BE2C (cell line): ENCODE measurements at regions not wholly inside any gene's neighbourhood (a gene's known extent, or its start where the extent isn't known, plus 50 kb on each side); places are given as distances from the start of the nearest gene placed in this dataset.

Experiments
- DNase-seq: peaks from one replicate; pipeline ENCODE4 v3.0.0-alpha.2; 2020
- H3K27me3 ChIP-seq: fragments of 250-450 bp; sonication (Bioruptor Pico); 2 replicates; pipeline ENCODE4 v1.5.1; 2020; ENCODE audit warnings: mild to moderate bottlenecking
- H3K36me3 ChIP-seq: fragments of 250-450 bp; sonication (Bioruptor Pico); 2 replicates; pipeline ENCODE4 v1.5.1; 2020; ENCODE audit warnings: mild to moderate bottlenecking
- H3K4me1 ChIP-seq: fragments of 250-450 bp; sonication (Bioruptor Pico); 2 replicates; pipeline ENCODE4 v1.5.1; 2020
- H3K4me3 ChIP-seq: 2 replicates; pipeline ENCODE4 v1.5.1; 2011; ENCODE audit warnings: low read depth, low read length
- H3K9me3 ChIP-seq: fragments of 250-450 bp; sonication (Bioruptor Pico); 2 replicates; pipeline ENCODE4 v1.5.1; 2020
- TF ChIP-seq, protein P1 (sequence below): IDR thresholded peaks from 2 replicates; pipeline ENCODE4 v1.5.1; 2012; ENCODE audit warnings: mild to moderate bottlenecking, low read depth, low read length

DNA sequence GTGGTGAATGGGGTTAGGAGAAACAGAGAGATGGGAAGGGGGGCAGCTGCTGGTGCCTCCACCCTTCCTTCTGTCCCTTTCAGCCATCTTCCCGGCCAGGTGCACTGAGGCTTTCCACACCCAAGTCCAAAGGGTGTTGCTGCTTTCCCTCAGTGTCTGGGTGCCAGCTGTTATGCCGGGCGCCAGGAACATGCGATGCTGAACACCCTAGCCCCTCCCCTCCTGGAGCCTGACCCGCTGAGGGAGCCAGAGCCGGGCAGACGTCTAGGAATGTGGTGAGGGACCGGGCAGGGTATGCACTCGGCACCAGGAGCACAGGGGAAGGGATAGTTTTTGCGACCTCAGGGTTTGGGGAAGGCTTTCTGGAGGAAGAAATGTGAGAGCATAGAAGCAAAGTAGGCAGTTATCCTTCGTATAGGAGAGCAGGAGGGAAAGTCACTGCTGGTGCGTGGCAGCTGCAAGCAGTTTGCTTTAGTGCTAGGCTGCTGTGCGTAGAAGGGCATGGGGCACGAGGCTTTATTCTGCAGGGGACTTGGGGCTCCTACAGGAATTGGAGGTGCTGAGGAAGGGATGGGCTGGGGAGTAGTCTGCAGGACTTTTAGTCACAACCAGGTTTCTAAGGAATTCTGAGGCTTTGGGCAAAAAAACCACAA is 147.7 kb downstream of the TSN start:
- TF ChIP-seq, protein P1, sequence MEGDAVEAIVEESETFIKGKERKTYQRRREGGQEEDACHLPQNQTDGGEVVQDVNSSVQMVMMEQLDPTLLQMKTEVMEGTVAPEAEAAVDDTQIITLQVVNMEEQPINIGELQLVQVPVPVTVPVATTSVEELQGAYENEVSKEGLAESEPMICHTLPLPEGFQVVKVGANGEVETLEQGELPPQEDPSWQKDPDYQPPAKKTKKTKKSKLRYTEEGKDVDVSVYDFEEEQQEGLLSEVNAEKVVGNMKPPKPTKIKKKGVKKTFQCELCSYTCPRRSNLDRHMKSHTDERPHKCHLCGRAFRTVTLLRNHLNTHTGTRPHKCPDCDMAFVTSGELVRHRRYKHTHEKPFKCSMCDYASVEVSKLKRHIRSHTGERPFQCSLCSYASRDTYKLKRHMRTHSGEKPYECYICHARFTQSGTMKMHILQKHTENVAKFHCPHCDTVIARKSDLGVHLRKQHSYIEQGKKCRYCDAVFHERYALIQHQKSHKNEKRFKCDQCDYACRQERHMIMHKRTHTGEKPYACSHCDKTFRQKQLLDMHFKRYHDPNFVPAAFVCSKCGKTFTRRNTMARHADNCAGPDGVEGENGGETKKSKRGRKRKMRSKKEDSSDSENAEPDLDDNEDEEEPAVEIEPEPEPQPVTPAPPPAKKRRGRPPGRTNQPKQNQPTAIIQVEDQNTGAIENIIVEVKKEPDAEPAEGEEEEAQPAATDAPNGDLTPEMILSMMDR = no peak
- H3K36me3 ChIP-seq = no peaks in the 10 kb centered on the region
- no peaks in the 10 kb centered on the region for H3K27me3 ChIP-seq
- H3K4me3 ChIP-seq = no peak overlapping the region
- H3K9me3 ChIP-seq = no peaks in the 10 kb centered on the region
- no peaks in the 10 kb centered on the region for H3K4me1 ChIP-seq
- DNase-seq = no peak

DNA sequence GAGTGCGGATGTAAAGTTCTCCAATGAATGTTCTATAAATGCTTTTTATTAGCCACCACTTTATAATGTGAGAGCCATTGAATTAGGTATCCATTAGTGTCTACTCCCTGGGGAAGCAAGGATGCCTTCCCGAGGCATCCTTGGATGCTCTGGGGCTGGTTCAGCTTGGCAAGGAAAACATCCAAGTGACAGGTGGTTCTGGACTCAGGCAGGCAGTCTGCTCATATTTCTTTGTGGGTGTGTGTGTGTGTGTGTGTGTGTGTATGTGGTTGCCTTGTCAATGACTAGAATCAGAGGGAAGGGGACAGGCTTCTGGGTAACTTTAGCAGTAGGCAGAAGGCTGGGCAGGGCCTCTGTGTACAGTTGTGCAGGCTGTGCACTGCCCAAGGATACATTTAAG is 149.2 kb downstream of the TSN start:
- H3K9me3 ChIP-seq = no peaks in the 10 kb centered on the region
- no peaks in the 10 kb centered on the region for H3K27me3 ChIP-seq
- DNase-seq = no peak
- no peak overlapping the region for H3K4me3 ChIP-seq
- H3K4me1 ChIP-seq = no peaks in the 10 kb centered on the region
- no peaks in the 10 kb centered on the region for H3K36me3 ChIP-seq
- TF ChIP-seq, protein P1 = no peak

DNA sequence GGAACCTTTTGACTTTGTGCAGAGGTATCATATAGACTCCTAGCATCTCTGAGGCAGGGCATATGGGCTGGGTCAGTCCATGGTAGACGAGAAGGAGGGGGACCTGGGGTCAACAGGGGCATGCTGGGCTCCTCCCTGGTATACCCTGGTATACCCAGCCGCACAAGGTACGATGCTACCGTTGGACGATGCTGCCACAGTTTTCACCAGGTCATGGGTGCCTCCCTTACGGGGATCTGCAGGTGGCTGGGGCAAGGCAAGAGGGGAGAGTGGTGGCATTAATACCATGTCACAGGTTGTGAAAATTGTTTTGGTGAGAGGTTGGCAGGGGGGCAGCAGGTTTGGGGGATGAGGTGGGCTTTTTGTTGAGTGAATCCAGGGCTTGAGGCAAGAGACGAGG is 149.8 kb downstream of the TSN start:
- H3K9me3 ChIP-seq = no peaks in the 10 kb centered on the region
- no peaks in the 10 kb centered on the region for H3K27me3 ChIP-seq
- DNase-seq = no peak
- TF ChIP-seq, protein P1 = no peak
- no peaks in the 10 kb centered on the region for H3K36me3 ChIP-seq
- no peaks in the 10 kb centered on the region for H3K4me1 ChIP-seq
- no peak overlapping the region for H3K4me3 ChIP-seq

DNA sequence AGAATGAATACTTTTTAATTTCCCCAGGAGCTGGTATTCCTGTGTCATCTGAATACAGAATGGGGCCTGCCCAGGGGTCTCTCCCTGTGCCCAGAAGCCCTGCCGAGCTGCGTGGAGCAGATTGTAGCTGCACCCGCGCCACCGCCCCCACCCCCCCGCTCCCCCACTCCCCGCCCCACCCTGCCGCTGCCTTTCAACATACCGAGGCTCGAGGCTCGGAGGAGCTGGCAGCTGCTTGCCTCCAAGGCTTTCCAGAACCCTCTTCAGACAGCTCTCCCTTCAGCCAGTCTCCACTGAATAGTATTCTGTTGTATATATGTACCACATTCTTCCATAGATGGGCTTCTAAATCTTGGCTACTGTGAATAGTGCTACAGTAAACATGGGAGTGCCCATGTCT is 150.7 kb downstream of the TSN start:
- H3K27me3 ChIP-seq = no peaks in the 10 kb centered on the region
- TF ChIP-seq, protein P1 = no peak

DNA sequence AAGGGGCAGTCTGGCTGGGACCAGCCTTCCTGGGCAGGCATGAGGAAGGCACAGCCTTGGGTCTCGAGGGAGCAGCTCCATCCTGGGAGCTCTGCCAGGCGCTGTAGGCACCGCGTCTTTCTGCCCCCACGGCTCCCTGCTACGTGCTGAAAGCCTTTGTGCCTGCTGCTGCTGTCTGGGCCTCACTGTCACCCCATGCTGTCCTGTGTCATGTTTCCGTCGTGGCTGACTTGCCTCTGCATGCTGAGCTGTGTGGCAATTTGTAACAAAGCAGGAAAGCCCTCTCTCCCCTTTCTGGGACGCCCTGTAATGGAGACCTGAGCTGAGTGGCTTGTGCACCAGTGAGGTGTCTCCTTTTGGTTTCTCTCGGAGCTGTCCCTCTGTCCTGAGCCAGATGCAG is 152.5 kb downstream of the TSN start:
- TF ChIP-seq, protein P1 = no peak
- no peak overlapping the region for H3K4me3 ChIP-seq
- H3K36me3 ChIP-seq = no peaks in the 10 kb centered on the region
- H3K9me3 ChIP-seq = no peaks in the 10 kb centered on the region
- no peaks in the 10 kb centered on the region for H3K4me1 ChIP-seq
- peak; percentile 28 for DNase-seq
- no peaks in the 10 kb centered on the region for H3K27me3 ChIP-seq

More for the DNA sequence above, 150.7 kb downstream of the TSN start:
- no peaks in the 10 kb centered on the region for H3K36me3 ChIP-seq
- DNase-seq = no peak
- H3K4me1 ChIP-seq = no peaks in the 10 kb centered on the region
- no peaks in the 10 kb centered on the region for H3K9me3 ChIP-seq
- H3K4me3 ChIP-seq = no peak overlapping the region

DNA sequence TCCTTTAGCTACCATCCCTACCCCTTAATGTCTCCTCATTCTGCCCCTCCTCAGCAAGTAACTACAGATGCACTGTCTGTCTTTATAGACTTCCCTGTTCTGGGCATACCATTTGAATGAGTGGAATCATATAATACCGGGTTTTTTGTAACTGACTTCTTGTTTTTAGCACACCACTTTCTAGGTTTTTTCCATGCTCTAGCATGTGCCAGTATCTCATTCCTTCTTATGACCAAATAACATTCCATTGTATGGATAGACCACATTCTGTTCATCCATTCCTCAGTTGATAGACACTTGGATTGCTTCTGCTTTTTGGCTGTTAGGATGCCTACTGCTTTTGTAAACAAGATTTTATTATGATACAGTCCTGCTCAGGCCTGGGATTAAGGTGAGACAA is 154.7 kb downstream of the TSN start:
- DNase-seq = no peak
- TF ChIP-seq, protein P1 = no peak
- H3K9me3 ChIP-seq = no peaks in the 10 kb centered on the region
- no peak overlapping the region for H3K4me3 ChIP-seq
- H3K27me3 ChIP-seq = no peaks in the 10 kb centered on the region
- H3K36me3 ChIP-seq = no peaks in the 10 kb centered on the region
- H3K4me1 ChIP-seq = no peaks in the 10 kb centered on the region
